ENCODE measurements at regions not wholly inside any gene's neighbourhood (a gene's known extent, or its start where the extent isn't known, plus 50 kb on each side); places are given as distances from the start of the nearest gene placed in this dataset.

GRCh38 chr14:66115740-66116502, 370.2 kb upstream of the CCDC196 start:
- TF ChIP-seq SIN3A (IDR thresholded peaks at IDR 0.05; ENCODE audit: borderline replicate concordance, low read depth, low read length) (no peak), EP300 (IDR thresholded peaks at IDR 0.05; ENCODE audit: borderline replicate concordance in 1 of 2, low read depth in 1 of 2, low read length in 1 of 2) (no peak), TCF12 (IDR thresholded peaks at IDR 0.05) (no peak), CTCF (IDR thresholded peaks at IDR 0.05) (no peak), POLR2AphosphoS5 (IDR thresholded peaks at IDR 0.05; ENCODE audit: low read depth, low read length) (no peak), FOXM1 (IDR thresholded peaks at IDR 0.05; ENCODE audit: low read depth) (no peak), SMC3 (IDR thresholded peaks at IDR 0.05; ENCODE audit: low read depth, low read length) (no peak), TAF1 (IDR thresholded peaks at IDR 0.05; ENCODE audit: borderline replicate concordance, low read depth, low read length) (no peak), REST (IDR thresholded peaks at IDR 0.05; ENCODE audit: low read depth, low read length) (no peak), ELF1 (IDR thresholded peaks at IDR 0.05) (no peak)

All from SK-N-SH (cell line).